BLaER1 treated with 17β-estradiol and CSF1 and Interleukin-3, amounts not matched to agents 10 nM and 100 nM (cell line): ENCODE measurements at regions not wholly inside any gene's neighbourhood (a gene's known extent, or its start where the extent isn't known, plus 50 kb on each side); places are given as distances from the start of the nearest gene placed in this dataset.

Experiments
- H3K27ac ChIP-seq, 11 experiments: shearing (Covaris generic); formaldehyde crosslinking; 2 replicates each; pipeline ENCODE4 v1.8.1; 2022
- H3K27me3 ChIP-seq, 11 experiments: shearing (Covaris generic); formaldehyde crosslinking; 2 replicates each; pipeline ENCODE4 v1.8.1; 2022
- H3K36me3 ChIP-seq, 11 experiments: shearing (Covaris generic); formaldehyde crosslinking; 2 replicates each; pipeline ENCODE4 v1.8.1; 2022
- H3K4me1 ChIP-seq, 10 experiments: shearing (Covaris generic); formaldehyde crosslinking; 2 replicates each; pipeline ENCODE4 v1.8.1; 2022
- H3K4me2 ChIP-seq, 11 experiments: shearing (Covaris generic); formaldehyde crosslinking; 2 replicates each; pipeline ENCODE4 v1.8.1; 2022
- H3K4me3 ChIP-seq, 10 experiments: shearing (Covaris generic); formaldehyde crosslinking; 2 replicates each; pipeline ENCODE4 v1.8.1; 2022
- H3K9ac ChIP-seq, 11 experiments: shearing (Covaris generic); formaldehyde crosslinking; 2 replicates each; pipeline ENCODE4 v1.8.1; 2022
- H3K9me3 ChIP-seq, 11 experiments: shearing (Covaris generic); formaldehyde crosslinking; replicated peaks in 1 of 11; 2 replicates each; pipeline ENCODE4 v1.8.1; 2022
- H4K20me1 ChIP-seq, 11 experiments: shearing (Covaris generic); formaldehyde crosslinking; 2 replicates each; pipeline ENCODE4 v1.8.1; 2022
- Cebpa-rat ChIP-seq, 11 experiments: shearing (Covaris generic); IDR thresholded peaks; 2 replicates each; pipeline ENCODE4 v1.8.1; 2022

- H3K9ac ChIP-seq = no peak overlapping the region
- H3K9me3 ChIP-seq = peaks cover 4 to 13% (median 10%) of the 10 kb centered on the region in 11 experiments; a peak in 19 of 22 replicates
- H3K4me3 ChIP-seq = no peak overlapping the region
- no peak overlapping the region for H3K27ac ChIP-seq
- H3K27me3 ChIP-seq = no peaks in the 10 kb centered on the region
- peaks cover 0 to 16% (median 0%) of the 10 kb centered on the region in 10 experiments; a peak in 7 of 20 replicates for H3K4me1 ChIP-seq
- H3K4me2 ChIP-seq = no peak overlapping the region
- TF ChIP-seq Cebpa-rat (IDR thresholded peaks at IDR 0.05) = no peak
- H3K36me3 ChIP-seq = no peaks in the 10 kb centered on the region
- H4K20me1 ChIP-seq = no peaks in the 10 kb centered on the region
Observed at GRCh38 chr19:29287061-29287460, 74.1 kb upstream of the UQCRFS1 start.

GRCh38 chr19:29288256-29288655 lies 75.3 kb upstream of the UQCRFS1 start:
- no peak for TF ChIP-seq Cebpa-rat (IDR thresholded peaks at IDR 0.05)
- H3K36me3 ChIP-seq = no peaks in the 10 kb centered on the region
- no peak overlapping the region for H3K4me3 ChIP-seq
- H3K4me1 ChIP-seq = peaks cover 0 to 18% (median 0%) of the 10 kb centered on the region in 10 experiments; a peak in 7 of 20 replicates
- H3K4me2 ChIP-seq = no peak overlapping the region
- peaks cover 4 to 13% (median 9%) of the 10 kb centered on the region in 11 experiments; a peak in 19 of 22 replicates for H3K9me3 ChIP-seq
- H3K27me3 ChIP-seq = no peaks in the 10 kb centered on the region
- no peak overlapping the region for H3K27ac ChIP-seq
- no peaks in the 10 kb centered on the region for H4K20me1 ChIP-seq
- no peak overlapping the region for H3K9ac ChIP-seq

- TF ChIP-seq Cebpa-rat (IDR thresholded peaks at IDR 0.05) = no peak
- H3K27me3 ChIP-seq = no peaks in the 10 kb centered on the region
- H3K9ac ChIP-seq = no peak overlapping the region
- peaks cover 4 to 25% (median 6%) of the 10 kb centered on the region in 10 experiments for H3K4me1 ChIP-seq
- H3K27ac ChIP-seq = no peak overlapping the region
- no peaks in the 10 kb centered on the region for H4K20me1 ChIP-seq
- no peak overlapping the region for H3K4me2 ChIP-seq
- no peak overlapping the region for H3K4me3 ChIP-seq
- H3K36me3 ChIP-seq = no peaks in the 10 kb centered on the region
- peaks cover under 1 to 5% (median 2%) of the 10 kb centered on the region in 11 experiments; a peak in 14 of 22 replicates for H3K9me3 ChIP-seq
Observed at GRCh38 chr19:29289020-29289419, 76.1 kb upstream of the UQCRFS1 start.

GRCh38 chr19:29290853-29291252 lies 77.9 kb upstream of the UQCRFS1 start:
- H4K20me1 ChIP-seq = no peaks in the 10 kb centered on the region
- no peak for TF ChIP-seq Cebpa-rat (IDR thresholded peaks at IDR 0.05)
- H3K27ac ChIP-seq = no peak overlapping the region
- no peak overlapping the region for H3K4me2 ChIP-seq
- H3K27me3 ChIP-seq = no peaks in the 10 kb centered on the region
- H3K4me1 ChIP-seq = peaks cover 10 to 33% (median 17%) of the 10 kb centered on the region in 10 experiments
- H3K9me3 ChIP-seq = no peaks in the 10 kb centered on the region
- no peak overlapping the region for H3K4me3 ChIP-seq
- no peaks in the 10 kb centered on the region for H3K36me3 ChIP-seq
- H3K9ac ChIP-seq = no peak overlapping the region

- H3K4me2 ChIP-seq = no peak overlapping the region
- no peak for TF ChIP-seq Cebpa-rat (IDR thresholded peaks at IDR 0.05)
- no peaks in the 10 kb centered on the region for H3K9me3 ChIP-seq
- no peak overlapping the region for H3K9ac ChIP-seq
- H3K27ac ChIP-seq = no peak overlapping the region
- no peaks in the 10 kb centered on the region for H3K36me3 ChIP-seq
- H3K4me3 ChIP-seq = no peak overlapping the region
- no peaks in the 10 kb centered on the region for H3K27me3 ChIP-seq
- no peaks in the 10 kb centered on the region for H4K20me1 ChIP-seq
- peaks cover 10 to 27% (median 17%) of the 10 kb centered on the region in 10 experiments for H3K4me1 ChIP-seq
Observed at GRCh38 chr19:29292153-29292552, 79.2 kb upstream of the UQCRFS1 start.

GRCh38 chr19:29292562-29292961 lies 79.6 kb upstream of the UQCRFS1 start:
- no peaks in the 10 kb centered on the region for H3K9me3 ChIP-seq
- no peak overlapping the region for H3K27ac ChIP-seq
- no peaks in the 10 kb centered on the region for H3K27me3 ChIP-seq
- H3K4me3 ChIP-seq = no peak overlapping the region
- TF ChIP-seq Cebpa-rat (IDR thresholded peaks at IDR 0.05) = no peak
- H3K4me1 ChIP-seq = peaks cover 10 to 27% (median 17%) of the 10 kb centered on the region in 10 experiments
- H3K9ac ChIP-seq = no peak overlapping the region
- H3K4me2 ChIP-seq = no peak overlapping the region
- no peaks in the 10 kb centered on the region for H4K20me1 ChIP-seq
- no peaks in the 10 kb centered on the region for H3K36me3 ChIP-seq

GRCh38 chr19:29293292-29293691 lies 80.3 kb upstream of the UQCRFS1 start:
- Histone ChIP-seq H3K9me3 (no peaks in the 10 kb centered on the region), H3K4me1 (peaks cover 10 to 27% (median 17%) of the 10 kb centered on the region in 10 experiments), H4K20me1 (no peaks in the 10 kb centered on the region), H3K27ac (no peak overlapping the region), H3K4me2 (peak overlapping the region in 4 of 11 experiments; percentile 28 to 66 (median 31); a peak in 4 of 22 replicates), H3K36me3 (no peaks in the 10 kb centered on the region), H3K9ac (no peak overlapping the region), H3K27me3 (no peaks in the 10 kb centered on the region), H3K4me3 (no peak overlapping the region)
- TF ChIP-seq Cebpa-rat (IDR thresholded peaks at IDR 0.05) = no peak

- no peak for TF ChIP-seq Cebpa-rat (IDR thresholded peaks at IDR 0.05)
- H3K27me3 ChIP-seq = no peaks in the 10 kb centered on the region
Observed at GRCh38 chr19:29293736-29294342, 80.9 kb upstream of the UQCRFS1 start.

GRCh38 chr19:29294343-29294811 lies 81.4 kb upstream of the UQCRFS1 start:
- Histone ChIP-seq H3K36me3 (no peaks in the 10 kb centered on the region), H3K27ac (peak overlapping the region in 4 of 11 experiments; percentile 22 to 54 (median 38); a peak in 6 of 22 replicates), H3K9me3 (no peaks in the 10 kb centered on the region), H3K4me3 (no peak overlapping the region), H3K9ac (no peak overlapping the region), H4K20me1 (no peaks in the 10 kb centered on the region), H3K4me1 (peaks cover 10 to 27% (median 17%) of the 10 kb centered on the region in 10 experiments), H3K4me2 (peak overlapping the region; percentile 28 to 67 (median 54)), H3K27me3 (no peaks in the 10 kb centered on the region)
- TF ChIP-seq Cebpa-rat (IDR thresholded peaks at IDR 0.05) = no peak

More at GRCh38 chr19:29293736-29294342, 80.9 kb upstream of the UQCRFS1 start:
- Histone ChIP-seq H3K27ac (peak overlapping the region in 4 of 11 experiments; percentile 22 to 54 (median 38); a peak in 6 of 22 replicates), H3K9ac (no peak overlapping the region), H3K4me2 (peak overlapping the region; percentile 28 to 67 (median 54)), H3K36me3 (no peaks in the 10 kb centered on the region), H3K4me1 (peaks cover 10 to 27% (median 17%) of the 10 kb centered on the region in 10 experiments), H3K4me3 (no peak overlapping the region), H4K20me1 (no peaks in the 10 kb centered on the region), H3K9me3 (no peaks in the 10 kb centered on the region)
